ENCODE measurements at regions not wholly inside any gene's neighbourhood (a gene's known extent, or its start where the extent isn't known, plus 50 kb on each side); places are given as distances from the start of the nearest gene placed in this dataset.

- no peak for TF ChIP-seq CTCF (conservative IDR thresholded peaks at IDR 0.05; ENCODE audit: low read length)
- no peak for TF ChIP-seq EZH2phosphoT487 (IDR thresholded peaks at IDR 0.05; ENCODE audit: borderline replicate concordance)
Observed at GRCh38 chr9:81789721-81790120, 100.4 kb upstream of the TLE1 start.

Data from Loucy (cell line).